Stimulated activated naive CD8-positive, alpha-beta T cell treated with anti-CD3 and anti-CD28 coated beads, Interleukin-15, amount 100 ng/mL, for 72 hours (primary cell): ENCODE measurements at regions not wholly inside any gene's neighbourhood (a gene's known extent, or its start where the extent isn't known, plus 50 kb on each side); places are given as distances from the start of the nearest gene placed in this dataset.

Experiments
- ATAC-seq: fragments of 150-1000 bp; cut with Tn5 transposase; 2 replicates; pipeline ENCODE4 v1.10.0; 2021; ENCODE audit warnings: mild to moderate bottlenecking, moderate library complexity
- DNase-seq, 2 donors: peaks; one replicate each; pipeline ENCODE4 v3.0.0; 2021 to 2022
- H3K27ac Mint-ChIP-seq, 2 donors: one replicate each; pipeline ENCODE4 v1.8.0; 2022; ENCODE audit warnings: mild to moderate bottlenecking in 2 of 2, mixed read lengths in 2 of 2, moderate library complexity in 2 of 2
- H3K27me3 Mint-ChIP-seq: one replicate; pipeline ENCODE4 v1.8.0; 2022; ENCODE audit warnings: mixed read lengths
- H3K4me1 Mint-ChIP-seq: one replicate; pipeline ENCODE4 v1.8.0; 2022; ENCODE audit warnings: mild to moderate bottlenecking, mixed read lengths
- H3K4me3 Mint-ChIP-seq, 2 donors: one replicate each; pipeline ENCODE4 v1.8.0; 2022; ENCODE audit warnings: mild to moderate bottlenecking in 2 of 2, mixed read lengths in 2 of 2, moderate library complexity in 1 of 2
- H3K9me3 Mint-ChIP-seq, 2 donors: one replicate each; pipeline ENCODE4 v1.8.0; 2022; ENCODE audit warnings: mixed read lengths in 2 of 2

GRCh38 chr3:64908251-64908685 is 220.5 kb upstream of the ADAMTS9 start:
- H3K9me3 Mint-ChIP-seq = peaks cover 18 to 30% of the 10 kb centered on the region in 2 donors
- ATAC-seq (no peak), DNase-seq (no peak)
- no peaks in the 10 kb centered on the region for H3K27me3 Mint-ChIP-seq
- H3K4me3 Mint-ChIP-seq = no peak overlapping the region
- no peaks in the 10 kb centered on the region for H3K4me1 Mint-ChIP-seq
- no peak overlapping the region for H3K27ac Mint-ChIP-seq

DNA sequence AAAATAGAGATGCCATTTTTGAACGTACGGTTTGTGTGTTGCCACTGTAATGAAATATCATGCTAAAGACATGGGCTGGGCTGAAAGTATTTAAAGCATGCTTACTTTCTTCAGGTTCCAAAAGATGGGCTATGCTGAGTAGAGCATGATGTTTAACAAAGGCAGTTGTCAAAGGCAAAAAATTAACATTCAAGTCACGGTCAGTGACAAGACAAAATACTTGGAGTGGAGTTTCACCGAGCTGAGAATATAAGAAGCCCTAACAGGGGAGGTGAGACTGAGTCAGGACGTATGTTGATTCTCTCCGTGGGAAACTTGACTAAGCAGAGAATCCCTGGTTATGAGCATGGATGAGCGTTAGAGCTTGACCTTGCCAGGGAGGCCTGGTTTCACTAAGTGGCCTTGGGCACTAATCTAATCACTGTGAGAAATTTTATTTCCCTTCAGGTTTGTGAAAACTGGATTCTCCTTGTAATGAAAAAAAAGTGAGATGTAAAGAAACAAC is 218.2 kb upstream of the ADAMTS9 start:
- H3K4me1 Mint-ChIP-seq = no peaks in the 10 kb centered on the region
- ATAC-seq (no peak), DNase-seq (no peak)
- H3K4me3 Mint-ChIP-seq = no peak overlapping the region
- no peak overlapping the region for H3K27ac Mint-ChIP-seq
- peaks cover 14 to 22% of the 10 kb centered on the region in 2 donors for H3K9me3 Mint-ChIP-seq
- H3K27me3 Mint-ChIP-seq = no peaks in the 10 kb centered on the region

DNA sequence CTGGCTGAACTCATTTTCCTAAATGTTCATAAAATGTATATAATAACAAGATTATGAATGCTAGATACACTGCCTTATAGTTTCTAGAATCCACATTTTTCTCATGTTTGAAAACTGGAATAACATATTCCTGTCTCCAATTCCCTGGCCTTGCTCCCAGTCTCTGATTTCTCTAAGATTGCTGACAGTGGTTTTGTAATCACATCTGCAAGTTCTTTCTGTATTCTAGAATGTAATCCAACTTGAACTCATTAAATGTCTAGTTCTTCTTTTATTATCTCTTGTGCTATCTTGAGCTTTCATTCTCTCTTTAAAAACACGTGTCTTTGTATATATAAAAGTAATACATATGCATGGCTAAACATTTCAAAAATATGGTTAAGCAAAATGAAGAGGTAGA is 215.2 kb upstream of the ADAMTS9 start:
- Mint-ChIP-seq H3K27ac (no peak overlapping the region), H3K4me1 (no peaks in the 10 kb centered on the region), H3K9me3 (peaks cover 2 to 21% of the 10 kb centered on the region in 2 donors), H3K4me3 (no peak overlapping the region), H3K27me3 (no peaks in the 10 kb centered on the region)
- ATAC-seq = no peak
- DNase-seq = no peak

GRCh38 chr3:64901986-64902516 is 214.3 kb upstream of the ADAMTS9 start:
- Mint-ChIP-seq H3K27ac (no peak overlapping the region), H3K9me3 (peaks cover 0 to 19% of the 10 kb centered on the region in 2 donors), H3K4me1 (no peaks in the 10 kb centered on the region), H3K27me3 (no peaks in the 10 kb centered on the region), H3K4me3 (no peak overlapping the region)
- DNase-seq (no peak), ATAC-seq (no peak)

DNA sequence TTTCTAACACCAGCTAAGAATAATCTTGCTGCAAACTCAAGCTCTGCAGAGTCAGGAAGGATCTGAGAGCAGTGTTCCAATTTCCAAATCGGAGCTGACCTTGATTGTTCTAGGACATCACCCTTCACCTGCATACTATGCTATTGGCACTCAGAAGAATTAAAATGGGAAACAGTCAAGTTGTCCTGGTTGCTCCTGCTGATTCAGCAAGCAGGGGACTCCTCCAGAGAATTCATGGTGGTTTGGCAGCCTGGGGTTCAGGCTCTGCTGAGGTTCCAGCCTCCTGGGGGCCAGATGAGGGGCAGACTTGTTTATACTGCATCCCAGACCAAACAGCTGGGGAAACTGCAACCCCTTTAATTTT is 213.7 kb upstream of the ADAMTS9 start:
- Mint-ChIP-seq H3K27me3 (no peaks in the 10 kb centered on the region), H3K4me3 (no peak overlapping the region), H3K9me3 (peaks cover 0 to 19% of the 10 kb centered on the region in 2 donors), H3K4me1 (no peaks in the 10 kb centered on the region), H3K27ac (no peak overlapping the region)
- DNase-seq = no peak
- ATAC-seq = no peak

DNA sequence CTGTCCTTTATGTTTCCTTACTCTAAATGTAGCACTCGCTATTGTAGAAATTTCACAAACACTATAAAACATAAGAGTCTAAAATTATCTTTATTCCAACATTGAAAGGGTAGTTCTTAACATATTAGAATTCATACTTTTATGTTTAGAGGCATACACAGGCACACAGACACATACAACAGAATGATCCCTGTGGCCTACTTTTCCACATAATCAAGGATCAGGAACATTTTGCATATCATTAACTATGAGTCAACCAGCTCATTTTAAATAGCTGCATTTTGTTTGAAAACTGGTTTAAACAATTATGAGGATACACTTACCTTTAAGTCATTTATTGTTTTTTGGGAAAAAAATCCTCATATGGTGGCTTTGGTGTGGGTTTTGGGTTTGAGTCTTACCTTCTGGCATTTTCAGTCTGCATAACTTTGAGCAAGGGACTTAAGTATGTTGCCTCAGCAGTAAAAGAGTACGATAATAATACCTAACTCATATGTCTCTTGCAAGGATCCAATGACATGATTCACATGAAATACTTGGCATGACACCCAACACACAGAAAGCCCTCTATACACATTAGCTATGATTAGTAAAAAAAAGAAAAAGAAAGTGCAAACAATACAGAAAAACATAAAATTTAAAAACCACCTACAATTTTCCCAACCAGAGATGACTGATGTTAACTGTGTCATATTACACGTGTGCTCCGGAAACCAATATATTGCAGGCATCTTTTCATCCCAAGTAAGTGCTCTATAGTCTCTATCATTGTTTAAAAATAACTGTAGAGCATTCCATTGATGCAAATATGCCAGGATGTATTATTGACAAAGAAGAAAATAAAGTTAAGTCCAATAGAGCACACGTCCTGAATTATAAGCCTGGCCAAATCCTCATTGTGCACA is 213.1 kb upstream of the ADAMTS9 start:
- H3K9me3 Mint-ChIP-seq = peaks cover 0 to 19% of the 10 kb centered on the region in 2 donors
- H3K27me3 Mint-ChIP-seq = no peaks in the 10 kb centered on the region
- ATAC-seq (no peak), DNase-seq (no peak)
- no peak overlapping the region for H3K4me3 Mint-ChIP-seq
- H3K4me1 Mint-ChIP-seq = no peaks in the 10 kb centered on the region
- H3K27ac Mint-ChIP-seq = no peak overlapping the region

DNA sequence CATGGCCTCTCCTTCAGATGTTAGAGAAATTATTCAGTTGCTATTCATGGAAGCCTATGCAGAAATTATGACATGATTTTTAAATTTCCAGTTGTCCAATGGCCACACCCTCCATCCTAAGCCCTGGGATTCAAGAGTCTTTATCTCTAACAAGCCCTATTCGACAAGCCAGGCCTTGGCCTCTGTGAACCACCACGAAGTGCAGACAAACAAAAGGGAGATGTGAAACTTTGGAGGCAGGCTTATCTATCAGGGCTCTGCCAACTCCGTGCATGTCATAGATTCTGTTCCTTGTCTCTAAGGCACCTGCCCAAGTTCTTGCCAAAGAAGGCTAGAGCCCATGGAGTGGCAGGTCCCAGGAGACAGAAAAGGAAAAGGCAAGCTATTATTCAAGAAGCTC is 212.4 kb upstream of the ADAMTS9 start:
- Mint-ChIP-seq H3K27me3 (no peaks in the 10 kb centered on the region), H3K4me3 (no peak overlapping the region), H3K9me3 (peaks cover 0 to 18% of the 10 kb centered on the region in 2 donors), H3K27ac (no peak overlapping the region), H3K4me1 (no peaks in the 10 kb centered on the region)
- no peak for DNase-seq
- no peak for ATAC-seq

GRCh38 chr3:64898941-64899340 is 211.1 kb upstream of the ADAMTS9 start:
- no peak overlapping the region for H3K4me3 Mint-ChIP-seq
- no peaks in the 10 kb centered on the region for H3K27me3 Mint-ChIP-seq
- DNase-seq (no peak), ATAC-seq (no peak)
- no peaks in the 10 kb centered on the region for H3K4me1 Mint-ChIP-seq
- H3K9me3 Mint-ChIP-seq = peaks cover 0 to 11% of the 10 kb centered on the region in 2 donors
- no peak overlapping the region for H3K27ac Mint-ChIP-seq

DNA sequence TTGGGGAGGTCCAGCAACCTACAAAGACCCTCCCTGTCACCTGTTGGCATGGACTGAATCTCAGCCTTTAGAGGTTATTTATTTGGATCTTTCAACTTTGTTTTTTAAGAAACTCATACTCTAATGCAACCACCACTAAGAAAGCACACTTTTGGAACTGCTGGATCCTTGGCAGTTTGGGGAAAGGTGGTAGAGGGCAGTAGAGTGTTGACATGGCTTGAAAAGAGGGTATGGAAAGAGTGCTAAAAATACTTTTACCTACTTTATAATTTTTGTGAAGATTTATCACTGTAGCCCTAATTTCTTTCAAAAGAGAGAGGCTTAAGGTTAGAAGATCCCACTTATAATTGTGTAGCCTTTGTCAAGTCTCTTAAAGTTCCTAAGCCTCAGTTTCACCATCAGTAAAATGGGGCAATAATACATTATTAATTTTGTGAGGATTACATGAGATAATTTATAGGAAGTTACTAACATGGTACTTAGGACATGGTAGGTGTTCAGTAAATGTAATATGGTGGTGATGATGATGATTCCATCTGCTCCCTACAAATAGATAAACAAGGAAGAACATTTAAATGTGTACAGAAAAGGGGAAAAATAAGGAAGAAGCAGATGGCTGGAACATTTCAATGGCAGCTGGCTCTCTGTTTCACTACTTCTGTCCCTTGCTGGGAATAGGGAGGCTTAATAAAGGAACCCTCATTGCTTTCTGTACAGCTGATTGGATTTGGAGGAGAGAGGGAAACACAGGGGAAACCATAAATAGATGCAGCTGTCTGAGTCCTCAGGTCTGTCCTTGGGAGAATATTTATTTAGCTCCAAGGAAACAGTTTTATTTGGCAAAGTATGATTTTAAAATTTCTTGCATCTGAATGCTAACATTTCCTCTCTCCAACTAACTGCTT is 208.4 kb upstream of the ADAMTS9 start:
- Mint-ChIP-seq H3K4me3 (no peak overlapping the region), H3K4me1 (no peaks in the 10 kb centered on the region), H3K27me3 (no peaks in the 10 kb centered on the region), H3K27ac (no peak overlapping the region), H3K9me3 (peaks cover 12 to 21% of the 10 kb centered on the region in 2 donors)
- DNase-seq = no peak
- ATAC-seq = no peak

DNA sequence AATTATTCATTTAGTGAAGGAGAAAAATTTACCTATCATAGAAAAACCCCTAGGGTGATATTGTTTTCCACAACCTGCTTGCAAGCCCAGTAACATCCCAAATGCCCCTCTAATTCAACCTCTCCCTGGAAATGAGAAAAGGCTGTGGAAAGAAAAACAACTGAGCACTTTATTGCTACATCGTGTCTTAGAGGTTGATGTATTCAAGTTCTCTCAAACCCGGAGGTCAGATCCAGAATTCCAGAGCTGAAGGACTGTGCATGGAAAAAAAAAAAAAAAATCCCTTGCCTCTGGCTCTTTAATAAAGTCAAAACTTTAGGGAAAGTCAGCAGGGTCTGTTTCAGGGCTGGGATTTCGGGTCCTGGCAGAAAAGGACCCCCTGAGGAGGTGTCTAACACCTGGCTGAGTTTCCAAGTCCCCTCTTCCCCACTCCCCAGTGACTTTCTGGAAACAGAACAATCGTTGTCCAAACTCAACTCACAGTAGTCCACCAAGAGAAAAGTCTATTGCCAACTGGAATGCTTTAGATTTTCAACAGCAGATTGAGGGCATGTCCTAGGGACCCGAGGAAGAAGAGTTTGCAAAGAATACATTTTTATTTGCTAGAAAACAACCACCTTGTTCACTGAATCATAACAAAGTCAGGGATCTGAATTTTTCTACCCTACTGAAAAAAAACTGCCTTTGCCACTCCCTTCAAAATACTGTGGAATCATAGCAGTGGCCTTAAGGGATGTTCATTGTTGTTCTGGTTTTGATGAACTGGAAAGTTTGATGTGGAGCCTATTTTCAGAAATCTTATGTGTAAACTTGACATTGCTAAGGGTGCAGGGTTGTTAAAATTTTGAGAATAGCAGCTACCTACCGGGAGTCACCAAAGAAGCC is 207.5 kb upstream of the ADAMTS9 start:
- no peak for DNase-seq
- ATAC-seq = no peak
- H3K4me3 Mint-ChIP-seq = no peak overlapping the region
- no peaks in the 10 kb centered on the region for H3K4me1 Mint-ChIP-seq
- no peak overlapping the region for H3K27ac Mint-ChIP-seq
- no peaks in the 10 kb centered on the region for H3K27me3 Mint-ChIP-seq
- H3K9me3 Mint-ChIP-seq = peaks cover 12 to 21% of the 10 kb centered on the region in 2 donors

- DNase-seq (no peak), ATAC-seq (no peak)
- no peaks in the 10 kb centered on the region for H3K27me3 Mint-ChIP-seq
- H3K9me3 Mint-ChIP-seq = peaks cover 12 to 20% of the 10 kb centered on the region in 2 donors
- H3K4me1 Mint-ChIP-seq = no peaks in the 10 kb centered on the region
- no peak overlapping the region for H3K27ac Mint-ChIP-seq
- H3K4me3 Mint-ChIP-seq = no peak overlapping the region
These were observed 206.2 kb upstream of the ADAMTS9 start for GRCh38 chr3:64894006-64894405.

GRCh38 chr3:64892671-64893309 is 205.0 kb upstream of the ADAMTS9 start:
- Mint-ChIP-seq H3K9me3 (peaks cover 10 to 12% of the 10 kb centered on the region in 2 donors), H3K27ac (no peak overlapping the region), H3K27me3 (no peaks in the 10 kb centered on the region), H3K4me3 (no peak overlapping the region), H3K4me1 (no peaks in the 10 kb centered on the region)
- ATAC-seq = no peak
- no peak for DNase-seq

- H3K27ac Mint-ChIP-seq = no peak overlapping the region
- H3K9me3 Mint-ChIP-seq = peaks cover 14 to 15% of the 10 kb centered on the region in 2 donors
- ATAC-seq (no peak), DNase-seq (no peak)
- no peaks in the 10 kb centered on the region for H3K27me3 Mint-ChIP-seq
- H3K4me1 Mint-ChIP-seq = no peaks in the 10 kb centered on the region
- no peak overlapping the region for H3K4me3 Mint-ChIP-seq
These were observed 203.2 kb upstream of the ADAMTS9 start for GRCh38 chr3:64891021-64891420.

DNA sequence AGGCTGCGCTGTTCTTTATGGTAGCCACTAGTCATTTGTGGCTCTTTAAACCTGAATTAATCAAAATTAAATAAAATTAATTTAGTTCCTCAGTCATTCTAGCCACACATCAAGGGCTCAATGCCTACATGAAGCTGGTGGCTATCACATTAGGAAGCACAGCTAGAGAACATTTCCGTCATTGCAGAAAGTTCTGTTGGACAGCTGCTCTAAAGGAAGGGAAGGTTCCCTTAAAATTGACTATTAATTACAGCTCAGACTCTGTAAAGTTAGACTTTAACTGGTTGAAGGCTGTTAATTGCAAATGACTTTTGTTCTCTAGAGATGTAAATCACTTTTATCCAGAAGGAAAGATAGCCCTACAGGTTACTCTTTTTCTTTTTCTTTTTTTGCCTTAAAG is 202.7 kb upstream of the ADAMTS9 start:
- no peak for ATAC-seq
- Mint-ChIP-seq H3K4me1 (no peaks in the 10 kb centered on the region), H3K9me3 (peaks cover 15 to 16% of the 10 kb centered on the region in 2 donors), H3K27ac (no peak overlapping the region), H3K4me3 (no peak overlapping the region), H3K27me3 (no peaks in the 10 kb centered on the region)
- no peak for DNase-seq
